HG03196 (cell line): ENCODE measurements at regions not wholly inside any gene's neighbourhood (a gene's known extent, or its start where the extent isn't known, plus 50 kb on each side); places are given as distances from the start of the nearest gene placed in this dataset.
"Not testable (repeated sequence)": the region's sequence is repeated elsewhere in the genome, so short reads cannot be mapped to it uniquely, and the experiment has no call there.

Source experiments
- ATAC-seq: cut with Tn5 transposase; IDR thresholded peaks from one replicate; pipeline ENCODE4 v1.9.1; 2021; ENCODE audit not compliant: unreplicated experiment

GRCh38 chr9:10818206-10818605 is 205.4 kb upstream of the PTPRD start:
- ATAC-seq: no peak

GRCh38 chr9:10835791-10836463 is 223.1 kb upstream of the PTPRD start:
- no peak for ATAC-seq

GRCh38 chr9:10843151-10843550 is 230.3 kb upstream of the PTPRD start:
- ATAC-seq: no peak

GRCh38 chr9:10855847-10856246 is 243.0 kb upstream of the PTPRD start:
- no peak for ATAC-seq

GRCh38 chr9:10858817-10859216 is 246.0 kb upstream of the PTPRD start:
- no peak for ATAC-seq

GRCh38 chr9:10863476-10863875 is 250.7 kb upstream of the PTPRD start:
- ATAC-seq: no peak

GRCh38 chr9:10867194-10867593 is 254.4 kb upstream of the PTPRD start:
- no peak for ATAC-seq

GRCh38 chr9:10869687-10870086 is 256.9 kb upstream of the PTPRD start:
- ATAC-seq: no peak

GRCh38 chr9:10873999-10874398 is 261.2 kb upstream of the PTPRD start:
- no peak for ATAC-seq

GRCh38 chr9:10875752-10876151 is 262.9 kb upstream of the PTPRD start:
- no peak for ATAC-seq

GRCh38 chr9:10876333-10876732 is 263.5 kb upstream of the PTPRD start:
- ATAC-seq: no peak

GRCh38 chr9:10890266-10890665 is 277.5 kb upstream of the PTPRD start:
- ATAC-seq: not testable (repeated sequence)

GRCh38 chr9:10899509-10899908 is 286.7 kb upstream of the PTPRD start:
- ATAC-seq: no peak

GRCh38 chr9:10903969-10904368 is 291.2 kb upstream of the PTPRD start:
- ATAC-seq: no peak

- no peak for ATAC-seq
Observed at GRCh38 chr9:10910779-10911178, 298.0 kb upstream of the PTPRD start.

- ATAC-seq: no peak
Observed at GRCh38 chr9:10911373-10911772, 298.6 kb upstream of the PTPRD start.

GRCh38 chr9:10917001-10917400 is 304.2 kb upstream of the PTPRD start:
- ATAC-seq: no peak

GRCh38 chr9:10921671-10922070 is 308.9 kb upstream of the PTPRD start:
- no peak for ATAC-seq

GRCh38 chr9:10925896-10926295 is 313.1 kb upstream of the PTPRD start:
- no peak for ATAC-seq

GRCh38 chr9:10928372-10928771 is 315.6 kb upstream of the PTPRD start:
- no peak for ATAC-seq

- no peak for ATAC-seq
Observed at GRCh38 chr9:10930081-10930480, 317.3 kb upstream of the PTPRD start.

- ATAC-seq: no peak
Observed at GRCh38 chr9:10946676-10947410, 334.0 kb upstream of the PTPRD start.

- no peak for ATAC-seq
Observed at GRCh38 chr9:10957878-10958277, 345.1 kb upstream of the PTPRD start.
